B cell (primary cell): ENCODE measurements at regions not wholly inside any gene's neighbourhood (a gene's known extent, or its start where the extent isn't known, plus 50 kb on each side); places are given as distances from the start of the nearest gene placed in this dataset.

Experiments
- ATAC-seq: fragments of 200-7000 bp; cut with Tn5 transposase; one replicate; pipeline ENCODE4 v1.10.0; 2021; ENCODE audit warnings: low read depth, mild to moderate bottlenecking, moderate number of reproducible peaks, moderate library complexity
- CTCF ChIA-PET: fragments of 350-600 bp; sonication (Branson Sonifier 250); formaldehyde crosslinking; loops from one replicate; lab custom pipeline; 2021; ENCODE audit warnings: antibody characterized with exemption, inconsistent platforms; lab: Charles Lee
- POLR2A ChIA-PET: fragments of 350-600 bp; sonication (Branson Sonifier 250); formaldehyde crosslinking; loops from one replicate; lab custom pipeline; 2021; ENCODE audit warnings: antibody characterized with exemption; lab: Charles Lee
- DNase-seq: peaks from one replicate; pipeline ENCODE4 v3.0.0; 2013
- H2AFZ ChIP-seq: 2 replicates; pipeline ENCODE4 v1.6.1; 2012; ENCODE audit warnings: mild to moderate bottlenecking, low read depth, low read length; ENCODE audit not compliant: insufficient read depth, poor library complexity, severe bottlenecking
- H3K27ac ChIP-seq, 2 donors: 1 replicate in 1 of 2; 2 replicates in 1 of 2; pipeline ENCODE4 v1.5.1; 2012 to 2013; ENCODE audit warnings: low read length in 2 of 2, mild to moderate bottlenecking in 2 of 2, moderate library complexity in 1 of 2
- H3K27me3 ChIP-seq, 4 experiments: fragments of 200-600 bp in 1 of 4; sonication (generic) in 1 of 4; replicated peaks in 1 of 4; 1 replicate in 2 of 4; 2 replicates in 2 of 4; pipeline versions ENCODE4 v1.6.1 to v1.7.0; 2013 to 2016; ENCODE audit warnings: low read length in 3 of 4, mild to moderate bottlenecking in 2 of 4, mixed read lengths in 1 of 4, moderate library complexity in 1 of 4; ENCODE audit not compliant: insufficient read depth in 4 of 4, control insufficient read depth in 3 of 4; ENCODE audit errors: control extremely low read depth in 1 of 4
- H3K36me3 ChIP-seq, 2 experiments: replicated peaks in 1 of 2; 1 replicate in 1 of 2; 2 replicates in 1 of 2; pipeline versions ENCODE4 v1.6.1 to v1.7.1; 2013; ENCODE audit warnings: low read length in 1 of 2; ENCODE audit not compliant: insufficient read depth in 2 of 2, control insufficient read depth in 1 of 2; ENCODE audit errors: control extremely low read depth in 1 of 2, extremely low read depth in 1 of 2
- H3K4me1 ChIP-seq, 2 donors: fragments of 200-600 bp in 1 of 2; sonication (generic) in 1 of 2; 1 replicate in 1 of 2; 2 replicates in 1 of 2; pipeline versions ENCODE4 v1.5.1 to v1.6.1; 2013 to 2017; ENCODE audit warnings: low read length in 2 of 2; ENCODE audit not compliant: control insufficient read depth in 2 of 2, insufficient read depth in 2 of 2
- H3K4me2 ChIP-seq: replicated peaks from 2 replicates; pipeline ENCODE3; 2012; ENCODE audit warnings: mild to moderate bottlenecking, low read depth, low read length; ENCODE audit not compliant: poor library complexity, severe bottlenecking
- H3K4me3 ChIP-seq, 5 experiments: fragments of 200-600 bp in 1 of 5; sonication (generic) in 1 of 5; 1 replicate in 3 of 5; 2 replicates in 2 of 5; pipeline versions ENCODE4 v1.5.1 to v1.7.0; 2011 to 2016; ENCODE audit warnings: low read length in 4 of 5, mild to moderate bottlenecking in 4 of 5, low read depth in 2 of 5, control low read depth in 1 of 5, moderate library complexity in 1 of 5; ENCODE audit not compliant: insufficient read depth in 1 of 5; ENCODE audit errors: control extremely low read depth in 1 of 5, extremely low read depth in 1 of 5
- H3K79me2 ChIP-seq: fragments of 200-600 bp; sonication (generic); one replicate; pipeline ENCODE4 v1.6.0; 2016; ENCODE audit warnings: low read length; ENCODE audit not compliant: control insufficient read depth, insufficient read depth
- H3K9ac ChIP-seq: fragments of 200-600 bp; sonication (generic); 2 replicates; pipeline ENCODE4 v1.6.1; 2017; ENCODE audit warnings: mild to moderate bottlenecking, low read length, moderate library complexity
- H3K9me3 ChIP-seq, 3 donors: one replicate each; pipeline versions ENCODE4 v1.6.1 to v1.7.1; 2013; ENCODE audit warnings: low read length in 2 of 3; ENCODE audit not compliant: control insufficient read depth in 2 of 3, insufficient read depth in 1 of 3; ENCODE audit errors: control extremely low read depth in 1 of 3
- H4K20me1 ChIP-seq: 2 replicates; pipeline ENCODE4 v1.6.0; 2012; ENCODE audit warnings: mild to moderate bottlenecking, low read length; ENCODE audit not compliant: insufficient read depth, control insufficient read depth, poor library complexity, severe bottlenecking
- H3K27ac Mint-ChIP-seq: one replicate; pipeline ENCODE4 v1.8.0; 2021; ENCODE audit warnings: mixed read lengths
- H3K27me3 Mint-ChIP-seq: one replicate; pipeline ENCODE4 v1.8.0; 2021; ENCODE audit warnings: mixed read lengths
- H3K4me1 Mint-ChIP-seq: one replicate; pipeline ENCODE4 v1.8.0; 2021; ENCODE audit warnings: mixed read lengths
- H3K4me3 Mint-ChIP-seq: one replicate; pipeline ENCODE4 v1.8.0; 2021; ENCODE audit warnings: mixed read lengths
- H3K9me3 Mint-ChIP-seq: one replicate; pipeline ENCODE4 v1.8.0; 2022; ENCODE audit warnings: mixed read lengths; ENCODE audit not compliant: insufficient read depth
- EZH2 ChIP-seq: IDR thresholded peaks from 2 replicates; pipeline ENCODE4 v1.6.1; 2012; ENCODE audit warnings: borderline replicate concordance, low read depth, mild to moderate bottlenecking, moderate library complexity, low read length; ENCODE audit not compliant: insufficient read depth, poor library complexity, severe bottlenecking
- WGBS: methylation state at CpG from one replicate; pipeline ENCODE4 v1.1.5; 2013; ENCODE audit warnings: missing lambda C conversion rate; ENCODE audit not compliant: insufficient coverage; 5-methylcytosine and 5-hydroxymethylcytosine counted together
- intact Hi-C: fragments of 100-400 bp; cut with micrococcal nuclease; formaldehyde crosslinking; loops from one replicate; pipeline ENCODE4 v1.10.0; 2022
- TF ChIP-seq, protein P1 (sequence below): fragments of 200-600 bp; IDR thresholded peaks from one replicate; pipeline ENCODE4 v1.8.0; 2022; ENCODE audit warnings: antibody characterized with exemption, mild to moderate bottlenecking

DNA sequence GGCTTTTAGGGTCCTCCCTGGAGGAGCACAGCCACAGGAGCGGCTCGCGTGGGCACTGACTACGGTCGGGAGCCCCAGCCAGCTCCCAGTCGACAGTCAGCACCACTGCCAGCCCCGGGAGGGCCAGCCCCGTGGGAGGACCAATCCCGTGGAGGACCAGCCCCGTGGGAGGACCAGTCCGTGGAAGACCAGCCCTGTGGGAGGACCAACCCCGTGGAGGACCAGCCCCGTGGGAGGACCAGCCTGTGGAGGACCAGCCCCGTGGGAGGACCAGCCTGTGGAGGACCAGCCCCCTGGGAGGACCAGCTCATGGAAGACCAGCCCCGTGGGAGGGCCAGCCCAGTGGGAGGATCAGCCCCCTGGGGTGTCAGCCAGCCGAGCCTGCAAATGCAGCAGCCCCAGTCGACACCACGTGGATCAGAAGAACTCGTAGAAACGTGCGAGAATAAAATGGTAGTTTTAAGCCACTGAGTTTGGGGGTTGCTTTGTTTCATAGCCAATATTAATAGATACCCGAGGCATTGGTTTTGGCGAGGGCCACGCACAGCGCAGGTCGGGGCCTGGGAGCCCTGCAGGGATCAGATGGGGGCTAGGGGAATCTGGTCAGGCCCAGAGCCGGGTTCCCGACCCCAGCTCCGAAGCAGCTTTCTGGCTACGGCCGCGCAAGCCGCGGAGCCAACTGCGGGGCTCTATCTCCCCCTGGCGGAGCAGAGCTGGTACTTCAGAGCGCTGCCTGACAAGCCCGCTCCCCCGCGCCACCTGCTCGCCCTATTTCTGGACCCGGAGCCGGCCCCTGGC is 73.0 kb downstream of the TEX51 start:
- 12% methylated on average over 39 of the region's 43 CpGs for WGBS
- H3K27me3 Mint-ChIP-seq, result peaks cover 50% of the 10 kb centered on the region
- intact Hi-C loops, result no loop called here

GRCh38 chr2:126972279-126972626 is 73.6 kb downstream of the TEX51 start:
- peak overlapping the region in 1 of 5 experiments; percentile 37 for H3K4me3 ChIP-seq
- peak overlapping the region; percentile 95 for H2AFZ ChIP-seq
- peaks cover 0 to 38% (median 13%) of the 10 kb centered on the region in 4 experiments for H3K27me3 ChIP-seq
- peaks cover 4 to 11% of the 10 kb centered on the region in 2 donors for H3K4me1 ChIP-seq
- Mint-ChIP-seq H3K27ac (no peak overlapping the region), H3K9me3 (no peaks in the 10 kb centered on the region), H3K4me1 (peaks cover 5% of the 10 kb centered on the region), H3K4me3 (peak overlapping the region; percentile 79), H3K27me3 (peaks cover 44% of the 10 kb centered on the region)
- H3K27ac ChIP-seq, result no peak overlapping the region
- DNase-seq (no peak), ATAC-seq (no peak)
- no peaks in the 10 kb centered on the region for H3K36me3 ChIP-seq
- H3K4me2 ChIP-seq, result peak overlapping the region; percentile 94
- no peaks in the 10 kb centered on the region for H3K79me2 ChIP-seq
- peak overlapping the region; percentile 71 for H3K9ac ChIP-seq
- WGBS, result 19% methylated on average over 9 of the region's 10 CpGs
- H4K20me1 ChIP-seq, result no peaks in the 10 kb centered on the region
- ChIA-PET POLR2A (no interaction called here), CTCF (interaction anchor here (1.0 to 2.7 kb wide), 4 partner anchors 18 to 445 kb away, joined by 3 to 38 read pairs (median 4); no protein-coding TSS in a partner anchor)
- TF ChIP-seq, protein P1, sequence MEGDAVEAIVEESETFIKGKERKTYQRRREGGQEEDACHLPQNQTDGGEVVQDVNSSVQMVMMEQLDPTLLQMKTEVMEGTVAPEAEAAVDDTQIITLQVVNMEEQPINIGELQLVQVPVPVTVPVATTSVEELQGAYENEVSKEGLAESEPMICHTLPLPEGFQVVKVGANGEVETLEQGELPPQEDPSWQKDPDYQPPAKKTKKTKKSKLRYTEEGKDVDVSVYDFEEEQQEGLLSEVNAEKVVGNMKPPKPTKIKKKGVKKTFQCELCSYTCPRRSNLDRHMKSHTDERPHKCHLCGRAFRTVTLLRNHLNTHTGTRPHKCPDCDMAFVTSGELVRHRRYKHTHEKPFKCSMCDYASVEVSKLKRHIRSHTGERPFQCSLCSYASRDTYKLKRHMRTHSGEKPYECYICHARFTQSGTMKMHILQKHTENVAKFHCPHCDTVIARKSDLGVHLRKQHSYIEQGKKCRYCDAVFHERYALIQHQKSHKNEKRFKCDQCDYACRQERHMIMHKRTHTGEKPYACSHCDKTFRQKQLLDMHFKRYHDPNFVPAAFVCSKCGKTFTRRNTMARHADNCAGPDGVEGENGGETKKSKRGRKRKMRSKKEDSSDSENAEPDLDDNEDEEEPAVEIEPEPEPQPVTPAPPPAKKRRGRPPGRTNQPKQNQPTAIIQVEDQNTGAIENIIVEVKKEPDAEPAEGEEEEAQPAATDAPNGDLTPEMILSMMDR, result peak; percentile 61
- TF ChIP-seq EZH2, result no peak
- H3K9me3 ChIP-seq, result peaks cover 0 to 5% (median 0%) of the 10 kb centered on the region in 3 donors
- intact Hi-C loops, result no loop called here

More for the DNA sequence above, 73.0 kb downstream of the TEX51 start:
- no peaks in the 10 kb centered on the region for H4K20me1 ChIP-seq
- Mint-ChIP-seq H3K27ac (no peak overlapping the region), H3K9me3 (no peaks in the 10 kb centered on the region), H3K4me3 (peak overlapping the region; percentile 79), H3K4me1 (peaks cover 5% of the 10 kb centered on the region)
- ATAC-seq, result peak; percentile 91
- CTCF ChIA-PET, result interaction anchor here (1.0 to 2.7 kb wide), 4 partner anchors 17 to 444 kb away, joined by 3 to 38 read pairs (median 4); no protein-coding TSS in a partner anchor
- POLR2A ChIA-PET, result no interaction called here
- no peaks in the 10 kb centered on the region for H3K36me3 ChIP-seq
- H3K4me3 ChIP-seq, result peak overlapping the region in 4 of 5 experiments; percentile 28 to 56 (median 42)
- H3K4me2 ChIP-seq, result peak overlapping the region; percentile 94
- peak overlapping the region; percentile 71 for H3K9ac ChIP-seq
- DNase-seq, result peak; percentile 73
- peaks cover 0 to 5% (median 0%) of the 10 kb centered on the region in 3 donors for H3K9me3 ChIP-seq
- H3K27me3 ChIP-seq, result peaks cover 0 to 38% (median 13%) of the 10 kb centered on the region in 4 experiments
- peaks cover 4 to 11% of the 10 kb centered on the region in 2 donors for H3K4me1 ChIP-seq
- TF ChIP-seq EZH2, result no peak
- TF ChIP-seq, protein P1, result peak; percentile 99
- no peak overlapping the region for H3K27ac ChIP-seq
- peak overlapping the region; percentile 95 for H2AFZ ChIP-seq
- no peaks in the 10 kb centered on the region for H3K79me2 ChIP-seq
